H7 (cell line): ENCODE measurements at regions not wholly inside any gene's neighbourhood (a gene's known extent, or its start where the extent isn't known, plus 50 kb on each side); places are given as distances from the start of the nearest gene placed in this dataset.

ENCODE experiments used
- DNase-seq: peaks from one replicate; pipeline ENCODE4 v3.0.0; 2012
- H3K27me3 ChIP-seq: 2 replicates; pipeline ENCODE4 v1.6.0; 2011; ENCODE audit warnings: mild to moderate bottlenecking, low read length; ENCODE audit not compliant: control insufficient read depth, insufficient read depth
- H3K36me3 ChIP-seq: replicated peaks from 2 replicates; pipeline ENCODE4 v1.5.1; 2011; ENCODE audit warnings: low read length; ENCODE audit not compliant: control insufficient read depth, insufficient read depth
- H3K4me3 ChIP-seq: 2 replicates; pipeline ENCODE4 v1.5.1; 2011; ENCODE audit warnings: low read depth, mild to moderate bottlenecking, control low read depth, low read length, moderate library complexity; ENCODE audit not compliant: insufficient read depth

DNA sequence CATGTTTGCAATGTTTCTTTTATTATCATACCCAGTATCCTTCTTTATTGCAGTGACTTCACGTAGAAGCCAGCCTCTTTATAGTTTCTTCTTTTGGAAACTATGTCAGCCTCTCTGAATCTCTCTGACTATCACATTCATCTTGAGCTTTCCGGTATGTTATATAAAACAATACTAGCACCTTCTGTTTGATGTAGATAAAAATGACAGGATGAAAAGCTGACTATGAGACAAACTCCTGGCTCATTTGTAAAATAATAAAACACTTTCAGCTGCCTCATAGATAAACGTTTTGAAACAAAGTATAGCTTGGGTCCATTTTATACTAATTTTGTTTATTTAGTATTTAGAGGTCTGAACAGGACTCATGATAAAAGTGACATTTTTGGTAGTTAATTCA, 1145.4 kb upstream of the NUDT12 start:
- Histone ChIP-seq H3K27me3 (no peaks in the 10 kb centered on the region), H3K36me3 (no peaks in the 10 kb centered on the region), H3K4me3 (no peak overlapping the region)
- DNase-seq: no peak

DNA sequence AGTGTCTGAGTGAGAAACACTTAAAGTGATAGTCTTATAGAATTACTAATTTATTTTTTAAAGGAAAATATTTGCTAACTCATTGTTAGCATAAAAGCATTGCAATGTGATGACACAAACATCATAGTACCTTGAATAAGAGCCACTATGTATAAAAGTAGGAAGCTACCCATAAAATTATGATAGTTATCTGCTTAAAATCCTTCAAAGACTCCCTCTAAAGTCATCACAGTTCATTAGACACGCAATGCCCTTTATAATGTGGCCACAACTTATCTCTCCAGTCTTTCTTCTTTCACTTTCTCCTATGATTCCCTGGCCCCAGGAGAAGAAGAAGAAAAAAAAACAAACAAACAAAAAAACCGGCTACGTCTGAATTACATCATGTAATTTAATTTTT, 1144.0 kb upstream of the NUDT12 start:
- H3K4me3 ChIP-seq: no peak overlapping the region
- no peaks in the 10 kb centered on the region for H3K27me3 ChIP-seq
- no peak for DNase-seq
- H3K36me3 ChIP-seq: no peaks in the 10 kb centered on the region

DNA sequence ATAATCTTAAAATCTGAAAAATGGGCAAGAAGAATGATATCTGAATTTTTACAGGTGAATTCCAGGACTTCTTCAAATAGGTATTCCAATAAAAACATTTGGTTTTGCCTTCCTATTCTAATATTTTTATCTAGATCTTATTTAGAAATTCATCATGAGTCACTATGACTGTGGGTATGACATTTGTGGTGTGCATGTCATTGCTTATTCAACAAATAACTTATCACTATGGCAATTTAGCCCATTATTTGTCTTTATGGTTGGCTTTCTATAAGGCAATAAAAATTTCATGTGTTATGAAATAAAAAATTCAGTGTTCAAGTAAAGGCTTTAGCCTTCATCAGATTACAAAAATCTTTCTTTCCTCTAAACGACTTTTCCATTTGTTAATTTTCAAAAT, 1139.6 kb upstream of the NUDT12 start:
- Histone ChIP-seq H3K27me3 (no peaks in the 10 kb centered on the region), H3K4me3 (no peak overlapping the region), H3K36me3 (no peaks in the 10 kb centered on the region)
- DNase-seq: no peak

DNA sequence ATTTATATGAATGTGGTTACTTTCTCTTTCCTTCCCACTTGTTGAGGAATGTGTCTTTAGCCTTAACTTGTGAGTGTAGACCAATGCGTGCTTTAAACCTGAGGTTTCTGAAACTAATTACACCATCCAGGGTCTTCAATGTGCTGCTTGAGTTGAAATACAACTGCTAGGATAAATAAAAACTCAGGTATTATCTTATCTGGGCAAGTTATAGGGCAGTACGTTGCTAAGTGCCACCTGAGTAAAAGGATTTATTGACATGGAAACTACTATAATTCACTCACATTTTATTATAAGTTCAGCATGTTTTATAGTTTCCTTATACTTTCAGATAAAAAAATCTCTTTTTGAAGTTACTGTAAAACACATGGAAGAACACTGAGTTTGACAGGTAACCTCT, 1136.8 kb upstream of the NUDT12 start:
- no peaks in the 10 kb centered on the region for H3K27me3 ChIP-seq
- H3K4me3 ChIP-seq: no peak overlapping the region
- DNase-seq: no peak
- H3K36me3 ChIP-seq: no peaks in the 10 kb centered on the region

DNA sequence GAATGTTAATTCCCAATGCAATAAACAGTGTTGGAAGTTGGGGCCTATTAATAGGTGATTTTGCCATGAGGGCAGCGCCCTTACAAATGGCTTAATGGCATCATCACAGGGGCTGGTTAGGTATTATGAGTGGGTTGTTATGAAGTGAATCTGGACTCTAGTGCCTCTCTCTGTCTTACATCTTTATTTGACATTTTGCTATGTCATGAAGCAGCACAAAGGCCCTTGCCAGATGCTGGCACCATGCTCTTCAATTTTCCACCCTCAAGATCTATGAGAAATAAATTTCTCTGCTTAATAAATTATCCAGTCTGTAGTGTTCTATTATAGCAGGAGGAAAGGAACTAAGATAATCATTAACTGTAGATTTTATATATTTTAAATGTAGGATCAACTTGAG, 1098.7 kb upstream of the NUDT12 start:
- DNase-seq: no peak
- H3K36me3 ChIP-seq: no peaks in the 10 kb centered on the region
- no peaks in the 10 kb centered on the region; the same call in 1 of the 2 replicates for H3K27me3 ChIP-seq
- no peak overlapping the region for H3K4me3 ChIP-seq

DNA sequence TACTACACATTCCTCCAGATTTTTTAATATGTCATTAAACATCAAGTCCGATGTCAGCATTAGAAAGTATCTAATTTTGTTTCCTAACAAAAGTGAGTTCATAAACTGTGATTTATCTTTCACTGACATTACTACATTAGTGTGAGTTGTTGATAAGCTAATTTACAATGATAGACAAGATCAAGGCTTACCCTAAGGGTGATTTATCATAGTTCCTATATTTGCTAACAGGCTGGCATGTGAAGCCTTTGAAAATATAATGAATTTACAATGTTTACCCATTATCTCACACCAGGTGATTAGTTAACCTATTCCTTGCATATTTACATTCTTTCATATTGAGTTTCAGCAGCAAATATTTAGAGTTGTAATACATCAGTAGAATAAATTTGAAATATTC, 1096.9 kb upstream of the NUDT12 start:
- H3K4me3 ChIP-seq: no peak overlapping the region
- no peaks in the 10 kb centered on the region; the same call in 1 of the 2 replicates for H3K27me3 ChIP-seq
- DNase-seq: no peak
- no peaks in the 10 kb centered on the region for H3K36me3 ChIP-seq

DNA sequence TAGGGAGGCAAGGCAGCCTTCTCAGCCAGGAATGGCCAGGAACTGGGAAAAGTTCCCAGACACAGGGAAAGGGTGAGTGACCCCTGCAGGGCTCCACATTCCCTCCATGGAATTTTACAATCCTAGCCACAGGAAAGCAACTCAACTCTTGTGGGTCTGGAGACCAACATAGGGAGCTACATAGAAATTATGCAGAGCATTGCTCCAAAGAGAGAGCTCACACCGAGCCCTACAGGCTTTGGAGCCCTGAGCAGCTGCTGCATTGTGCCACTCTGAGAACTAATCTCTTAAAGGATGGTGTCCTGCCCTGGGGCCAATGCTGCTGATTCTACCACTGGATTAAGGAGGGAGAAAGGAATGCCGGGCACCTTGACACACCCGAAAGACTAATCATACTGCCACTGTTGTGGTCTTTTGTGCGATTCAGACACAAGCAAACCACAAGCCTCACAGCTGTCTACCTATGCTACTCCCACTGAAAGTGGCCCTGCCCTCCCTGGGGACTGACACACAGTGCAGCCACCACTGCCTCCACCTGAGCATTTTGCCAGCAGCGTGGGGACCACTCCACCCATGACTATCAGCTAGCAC, 1089.8 kb upstream of the NUDT12 start:
- peaks cover 40% of the 10 kb centered on the region for H3K27me3 ChIP-seq
- DNase-seq: peak; percentile 19
- H3K4me3 ChIP-seq: no peak overlapping the region
- H3K36me3 ChIP-seq: no peaks in the 10 kb centered on the region

DNA sequence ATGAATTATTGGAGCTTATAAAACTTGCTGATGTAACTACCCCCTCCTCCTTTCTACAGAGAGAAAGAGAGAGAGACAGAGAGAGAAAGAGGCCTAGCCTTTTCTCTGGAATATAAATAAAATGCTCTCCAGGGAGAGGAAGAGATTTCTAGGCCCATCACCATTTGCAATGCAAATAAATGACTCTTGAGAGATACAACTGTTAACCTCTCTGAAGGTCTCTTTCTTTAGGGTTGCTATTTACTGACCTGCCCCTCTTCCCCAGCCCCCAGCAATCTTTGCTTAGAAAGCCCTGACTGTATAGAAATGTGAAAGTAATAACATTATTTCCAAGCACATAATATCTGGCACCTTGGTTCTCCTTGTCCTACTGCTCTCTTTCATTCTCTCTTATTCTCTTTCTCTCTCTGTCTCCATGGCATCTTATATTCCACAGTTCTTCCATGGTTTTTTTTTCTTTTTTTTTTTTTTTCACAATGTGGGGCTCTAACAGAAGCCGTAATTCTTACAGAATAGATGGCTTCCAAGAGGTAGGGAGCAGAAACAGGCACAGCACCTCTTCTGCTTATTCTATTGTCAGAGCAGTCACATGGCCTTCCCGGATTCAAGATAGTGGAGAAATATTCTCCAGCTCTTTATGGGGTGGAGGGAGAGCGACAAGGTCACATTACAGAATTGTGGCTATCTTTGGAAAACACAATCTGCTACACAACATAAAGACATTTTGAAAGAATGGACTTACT, 1087.9 kb upstream of the NUDT12 start:
- Histone ChIP-seq H3K4me3 (no peak overlapping the region), H3K27me3 (peaks cover 45% of the 10 kb centered on the region), H3K36me3 (no peaks in the 10 kb centered on the region)
- peak; percentile 22 for DNase-seq

DNA sequence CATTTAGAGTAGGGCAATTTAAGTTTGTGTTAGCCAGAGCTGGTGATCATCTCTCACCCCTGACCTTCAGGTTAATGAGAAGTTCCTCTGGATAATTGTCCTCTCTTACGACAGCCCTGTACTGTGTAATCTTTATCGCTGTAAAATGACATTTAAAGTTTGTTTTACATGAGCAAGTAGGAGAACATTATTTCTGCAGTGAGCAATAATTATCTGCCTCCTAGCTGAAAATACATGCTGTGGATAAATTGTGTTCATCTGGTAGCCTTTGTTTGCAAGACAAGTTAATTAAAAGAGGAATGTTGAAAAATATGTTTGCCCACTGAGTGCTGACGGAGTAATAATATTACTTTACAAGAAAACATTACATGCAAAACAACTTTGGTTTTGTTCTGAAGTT, 1083.8 kb upstream of the NUDT12 start:
- Histone ChIP-seq H3K36me3 (no peaks in the 10 kb centered on the region), H3K4me3 (no peak overlapping the region), H3K27me3 (peaks cover 28% of the 10 kb centered on the region)
- no peak for DNase-seq

DNA sequence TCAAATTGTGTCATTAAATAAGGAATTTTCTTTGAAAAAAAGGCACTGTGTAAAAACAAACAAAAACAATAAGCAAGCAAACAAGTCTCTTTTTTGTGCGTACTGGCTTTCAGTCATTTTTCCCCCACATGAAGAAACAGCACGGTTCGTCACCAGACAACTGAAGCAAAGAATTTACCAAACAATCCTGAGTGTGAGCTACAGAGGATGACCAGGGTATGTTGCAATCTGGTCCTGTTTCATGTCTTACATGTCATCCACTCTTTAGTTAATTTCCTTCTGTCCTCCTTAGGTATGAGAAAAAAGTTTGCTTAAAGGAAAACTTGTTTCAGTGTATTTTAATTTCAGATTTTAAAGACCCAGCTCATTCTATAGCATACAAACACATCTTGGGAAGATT, 1080.7 kb upstream of the NUDT12 start:
- DNase-seq: no peak
- Histone ChIP-seq H3K36me3 (no peaks in the 10 kb centered on the region), H3K4me3 (no peak overlapping the region), H3K27me3 (peaks cover 8% of the 10 kb centered on the region)

DNA sequence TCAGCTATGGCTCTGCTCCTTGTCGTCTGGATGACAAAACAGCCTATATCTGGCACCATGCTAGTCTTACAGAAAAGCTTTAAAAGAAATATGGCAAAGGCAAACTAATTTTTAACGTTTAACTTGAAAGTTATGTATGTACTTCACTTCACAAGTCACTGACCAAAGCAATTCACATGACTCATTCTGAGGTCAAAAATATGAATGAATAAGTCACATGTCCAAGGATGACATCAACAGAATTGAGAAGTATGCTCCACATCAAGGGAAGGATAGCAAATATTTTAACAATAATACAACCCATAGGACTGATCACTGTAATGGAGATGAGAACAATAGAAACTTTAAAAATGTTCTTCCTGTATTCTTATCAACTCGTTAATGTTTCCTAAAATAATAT, 1072.6 kb upstream of the NUDT12 start:
- Histone ChIP-seq H3K4me3 (no peak overlapping the region), H3K36me3 (no peaks in the 10 kb centered on the region), H3K27me3 (no peaks in the 10 kb centered on the region)
- no peak for DNase-seq

DNA sequence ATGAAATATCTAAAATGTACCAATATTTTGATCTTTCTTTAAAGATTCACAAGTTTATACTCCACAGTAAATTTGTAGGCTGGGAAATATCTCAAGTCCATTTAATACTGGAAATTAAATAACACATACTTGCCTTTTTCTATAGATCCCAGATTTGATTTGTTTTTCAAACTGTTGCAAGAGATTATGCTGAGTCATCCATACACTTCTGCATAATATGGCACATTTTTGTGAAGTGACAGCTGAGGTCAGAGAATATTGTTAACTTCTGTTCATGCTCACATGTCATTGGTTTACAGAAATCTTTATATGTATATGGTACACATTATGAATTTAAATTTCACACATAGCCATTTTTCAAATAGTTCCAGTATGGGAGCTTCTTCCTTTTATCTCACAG, 1066.3 kb upstream of the NUDT12 start:
- no peak for DNase-seq
- H3K4me3 ChIP-seq: no peak overlapping the region
- no peaks in the 10 kb centered on the region for H3K36me3 ChIP-seq
- H3K27me3 ChIP-seq: no peaks in the 10 kb centered on the region

DNA sequence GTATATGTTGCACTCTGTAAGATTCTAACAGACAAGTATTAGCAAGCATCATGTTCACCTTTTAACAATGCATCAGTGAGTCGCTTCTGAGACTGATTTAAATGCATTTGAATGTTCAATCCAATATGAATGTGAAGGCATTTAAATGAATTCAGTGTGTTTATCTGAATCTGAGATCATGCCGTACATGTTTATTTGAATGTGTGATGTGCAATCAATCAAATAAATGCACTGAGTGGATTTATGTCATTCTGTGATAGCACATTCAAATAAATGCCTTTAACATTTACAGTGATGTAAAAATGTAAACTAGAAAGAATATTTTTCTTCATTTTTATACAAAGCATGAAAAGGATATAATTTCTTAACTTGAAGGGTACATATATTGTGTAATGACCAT, 1063.5 kb upstream of the NUDT12 start:
- H3K4me3 ChIP-seq: no peak overlapping the region
- H3K27me3 ChIP-seq: no peaks in the 10 kb centered on the region
- no peak for DNase-seq
- H3K36me3 ChIP-seq: no peaks in the 10 kb centered on the region

DNA sequence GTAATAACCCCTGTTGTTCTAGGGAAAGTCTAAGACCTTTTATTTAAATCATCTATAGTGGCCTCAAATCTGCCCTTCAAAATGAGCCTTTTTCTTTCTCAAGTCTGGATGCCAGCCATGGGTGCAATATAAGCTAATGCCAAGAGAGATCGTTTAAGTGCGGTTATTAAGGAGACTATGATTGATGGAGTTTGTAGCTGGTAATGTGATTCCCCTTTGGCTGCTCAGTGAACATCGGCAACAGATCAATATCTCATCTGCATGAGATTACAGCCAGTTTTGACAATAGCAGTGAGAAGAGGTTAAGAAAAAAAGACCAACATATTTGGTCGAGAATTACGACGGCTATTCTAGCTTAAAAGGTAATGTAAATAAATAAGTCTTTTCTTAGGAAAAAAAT, 1049.4 kb upstream of the NUDT12 start:
- DNase-seq: no peak
- no peaks in the 10 kb centered on the region for H3K36me3 ChIP-seq
- H3K27me3 ChIP-seq: no peaks in the 10 kb centered on the region
- no peak overlapping the region for H3K4me3 ChIP-seq

DNA sequence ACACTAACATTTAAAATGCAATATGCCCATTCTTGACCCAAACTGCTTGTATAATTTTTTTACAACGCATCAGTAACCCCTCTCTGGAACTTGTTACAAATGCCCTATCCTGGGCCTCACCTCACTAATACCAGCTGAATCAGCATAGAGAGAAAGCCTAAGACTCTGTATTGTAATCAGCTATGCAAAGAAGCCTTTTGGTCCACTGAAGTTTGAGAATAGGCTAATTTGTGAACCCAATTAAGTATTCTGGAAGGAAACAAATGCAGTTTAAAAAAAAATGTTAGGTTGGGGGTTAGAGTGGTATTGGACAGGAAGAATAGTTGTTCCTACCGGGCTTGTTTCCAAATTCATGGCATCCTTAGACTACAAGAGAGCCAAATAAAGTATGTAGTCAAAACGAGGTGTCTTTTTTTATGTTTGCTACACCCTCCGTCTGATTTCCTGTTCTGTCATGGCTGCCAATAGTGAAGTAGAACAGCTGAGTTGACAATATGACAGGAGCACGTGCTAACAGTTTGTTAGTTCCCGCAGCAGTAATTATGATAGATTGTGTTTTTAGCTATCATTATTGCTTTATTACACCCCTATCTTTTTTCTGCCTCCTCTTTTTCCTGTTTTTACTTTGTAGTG, 1048.7 kb upstream of the NUDT12 start:
- no peaks in the 10 kb centered on the region for H3K27me3 ChIP-seq
- no peaks in the 10 kb centered on the region for H3K36me3 ChIP-seq
- no peak overlapping the region for H3K4me3 ChIP-seq
- DNase-seq: no peak
